ENCODE measurements at regions not wholly inside any gene's neighbourhood (a gene's known extent, or its start where the extent isn't known, plus 50 kb on each side); places are given as distances from the start of the nearest gene placed in this dataset.

DNA sequence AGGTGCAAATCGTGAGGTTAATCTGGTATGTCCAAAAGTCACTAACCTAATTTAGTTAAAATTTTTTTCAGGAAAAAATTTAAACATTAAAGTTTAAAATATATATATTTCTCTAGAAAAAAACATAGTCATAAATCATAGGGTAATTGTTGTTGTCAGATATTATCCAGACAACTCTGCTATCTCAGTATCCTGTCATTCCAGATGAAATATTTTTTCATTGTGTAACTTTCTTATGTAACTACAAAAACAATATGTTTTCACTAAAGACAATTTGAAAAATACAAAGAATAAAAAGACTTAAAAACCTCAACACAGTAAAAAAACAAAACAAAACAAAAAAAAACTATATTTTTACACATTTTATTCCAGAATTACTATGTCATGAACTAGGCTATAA lies 57.6 kb downstream of the TENT5A start:
- no peak for TF ChIP-seq CTCF (IDR thresholded peaks at IDR 0.05; ENCODE audit: partially characterized antibody, unreplicated experiment)
- no peak overlapping the region for H3K27ac Mint-ChIP-seq (ENCODE audit: unreplicated experiment)
- H3K9me3 Mint-ChIP-seq (ENCODE audit: unreplicated experiment) = no peaks in the 10 kb centered on the region
- H3K4me1 Mint-ChIP-seq (ENCODE audit: low read depth, unreplicated experiment) = no peaks in the 10 kb centered on the region
- no peak overlapping the region for H3K4me3 Mint-ChIP-seq (ENCODE audit: unreplicated experiment)
- peaks cover 4% of the 10 kb centered on the region for H3K27me3 Mint-ChIP-seq (ENCODE audit: unreplicated experiment)
- no peak for DNase-seq
- no peaks in the 10 kb centered on the region for H3K36me3 Mint-ChIP-seq (ENCODE audit: unreplicated experiment)

DNA sequence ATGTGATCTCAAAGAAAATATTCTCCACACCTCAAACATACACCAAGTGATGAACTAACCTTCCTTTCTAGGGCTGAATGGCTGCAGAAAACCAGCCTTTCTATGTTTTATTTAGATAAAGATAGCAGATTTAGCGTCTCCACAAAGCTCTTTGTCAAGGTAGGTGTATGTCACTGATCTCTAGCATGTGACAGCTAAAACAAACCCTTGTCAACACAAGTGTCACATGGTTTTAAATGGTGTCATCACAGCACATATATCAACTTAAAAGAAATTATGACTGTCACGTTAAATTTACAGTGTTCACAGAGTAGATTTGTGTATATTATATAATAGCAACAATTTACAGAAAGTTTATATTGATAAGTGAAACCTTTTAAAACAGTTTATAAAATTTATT lies 58.3 kb downstream of the TENT5A start:
- no peak for DNase-seq
- no peak overlapping the region for H3K4me3 Mint-ChIP-seq (ENCODE audit: unreplicated experiment)
- no peaks in the 10 kb centered on the region for H3K4me1 Mint-ChIP-seq (ENCODE audit: low read depth, unreplicated experiment)
- peaks cover 4% of the 10 kb centered on the region for H3K27me3 Mint-ChIP-seq (ENCODE audit: unreplicated experiment)
- TF ChIP-seq CTCF (IDR thresholded peaks at IDR 0.05; ENCODE audit: partially characterized antibody, unreplicated experiment) = no peak
- H3K27ac Mint-ChIP-seq (ENCODE audit: unreplicated experiment) = no peak overlapping the region
- no peaks in the 10 kb centered on the region for H3K36me3 Mint-ChIP-seq (ENCODE audit: unreplicated experiment)
- no peaks in the 10 kb centered on the region for H3K9me3 Mint-ChIP-seq (ENCODE audit: unreplicated experiment)

GRCh38 chr6:81693266-81693665 lies 59.2 kb downstream of the TENT5A start:
- no peaks in the 10 kb centered on the region for H3K9me3 Mint-ChIP-seq (ENCODE audit: unreplicated experiment)
- TF ChIP-seq CTCF (IDR thresholded peaks at IDR 0.05; ENCODE audit: partially characterized antibody, unreplicated experiment) = no peak
- no peaks in the 10 kb centered on the region for H3K4me1 Mint-ChIP-seq (ENCODE audit: low read depth, unreplicated experiment)
- no peaks in the 10 kb centered on the region for H3K36me3 Mint-ChIP-seq (ENCODE audit: unreplicated experiment)
- no peak overlapping the region for H3K4me3 Mint-ChIP-seq (ENCODE audit: unreplicated experiment)
- no peak for DNase-seq
- H3K27me3 Mint-ChIP-seq (ENCODE audit: unreplicated experiment) = peaks cover 2% of the 10 kb centered on the region
- no peak overlapping the region for H3K27ac Mint-ChIP-seq (ENCODE audit: unreplicated experiment)

- no peak overlapping the region for H3K4me3 Mint-ChIP-seq (ENCODE audit: unreplicated experiment)
- H3K27ac Mint-ChIP-seq (ENCODE audit: unreplicated experiment) = no peak overlapping the region
- no peak for TF ChIP-seq CTCF (IDR thresholded peaks at IDR 0.05; ENCODE audit: partially characterized antibody, unreplicated experiment)
- no peaks in the 10 kb centered on the region for H3K4me1 Mint-ChIP-seq (ENCODE audit: low read depth, unreplicated experiment)
- no peaks in the 10 kb centered on the region for H3K9me3 Mint-ChIP-seq (ENCODE audit: unreplicated experiment)
- H3K36me3 Mint-ChIP-seq (ENCODE audit: unreplicated experiment) = no peaks in the 10 kb centered on the region
- DNase-seq = no peak
- peaks cover 2% of the 10 kb centered on the region for H3K27me3 Mint-ChIP-seq (ENCODE audit: unreplicated experiment)
Measured at GRCh38 chr6:81690073-81690472, 62.4 kb downstream of the TENT5A start.

- Mint-ChIP-seq H3K27me3 (ENCODE audit: unreplicated experiment) (peaks cover 2% of the 10 kb centered on the region), H3K36me3 (ENCODE audit: unreplicated experiment) (no peaks in the 10 kb centered on the region), H3K4me3 (ENCODE audit: unreplicated experiment) (no peak overlapping the region), H3K4me1 (ENCODE audit: low read depth, unreplicated experiment) (no peaks in the 10 kb centered on the region), H3K27ac (ENCODE audit: unreplicated experiment) (no peak overlapping the region), H3K9me3 (ENCODE audit: unreplicated experiment) (no peaks in the 10 kb centered on the region)
- no peak for TF ChIP-seq CTCF (IDR thresholded peaks at IDR 0.05; ENCODE audit: partially characterized antibody, unreplicated experiment)
- DNase-seq = no peak
Measured at GRCh38 chr6:81689580-81689979, 62.9 kb downstream of the TENT5A start.

Data from glutamatergic neuron (in vitro differentiated cells).